ENCODE measurements at regions not wholly inside any gene's neighbourhood (a gene's known extent, or its start where the extent isn't known, plus 50 kb on each side); places are given as distances from the start of the nearest gene placed in this dataset.

DNA sequence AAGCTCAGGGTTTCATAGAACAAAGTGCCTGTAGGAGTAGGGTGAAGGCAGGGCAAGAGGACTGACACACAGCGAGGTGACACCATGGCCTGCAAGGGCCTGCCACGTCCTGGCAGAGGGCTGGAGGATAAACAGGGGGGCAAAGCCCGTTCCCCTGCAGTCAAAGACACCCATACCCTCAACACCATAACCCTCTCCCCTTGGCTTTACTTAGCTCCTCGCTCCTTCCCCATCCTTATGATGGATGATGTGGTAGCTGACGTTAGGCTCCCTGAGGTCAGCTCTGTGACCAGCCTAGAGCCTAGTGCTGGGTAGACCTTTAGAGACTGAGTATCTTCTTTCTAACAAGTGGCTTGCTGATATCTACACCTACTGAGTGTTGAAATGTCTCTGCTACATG is 683.3 kb upstream of the HS6ST1 start:
- Histone ChIP-seq H3K9ac (ENCODE audit: low read length) (no peak overlapping the region), H2AFZ (ENCODE audit: low read depth, low read length, severe bottlenecking) (no peak overlapping the region), H3K79me2 (ENCODE audit: insufficient read depth, low read length) (no peaks in the 10 kb centered on the region), H3K27ac (ENCODE audit: low read depth, low read length) (no peak overlapping the region), H3F3A (ENCODE audit: insufficient read depth) (no peaks in the 10 kb centered on the region), H3K4me2 (ENCODE audit: low read depth, low read length, poor library complexity, severe bottlenecking) (no peak overlapping the region), H4K20me1 (ENCODE audit: low read depth, low read length) (no peaks in the 10 kb centered on the region), H3K4me3 (ENCODE audit: insufficient read depth, low read length, poor library complexity, severe bottlenecking) (no peak overlapping the region), H3K36me3 (ENCODE audit: low read length) (no peaks in the 10 kb centered on the region), H3K27me3 (ENCODE audit: low read length) (no peaks in the 10 kb centered on the region), H3K9me2 (replicated peaks; ENCODE audit: insufficient read depth, low read length) (no peaks in the 10 kb centered on the region), H3K9me3 (ENCODE audit: insufficient read depth, low read length) (no peaks in the 10 kb centered on the region)
- TF ChIP-seq EZH2phosphoT487 (conservative IDR thresholded peaks at IDR 0.05; ENCODE audit: low read length): no peak
- no peak for TF ChIP-seq CTCF (IDR thresholded peaks at IDR 0.05; ENCODE audit: insufficient read depth, low read length, poor library complexity, severe bottlenecking)

DNA sequence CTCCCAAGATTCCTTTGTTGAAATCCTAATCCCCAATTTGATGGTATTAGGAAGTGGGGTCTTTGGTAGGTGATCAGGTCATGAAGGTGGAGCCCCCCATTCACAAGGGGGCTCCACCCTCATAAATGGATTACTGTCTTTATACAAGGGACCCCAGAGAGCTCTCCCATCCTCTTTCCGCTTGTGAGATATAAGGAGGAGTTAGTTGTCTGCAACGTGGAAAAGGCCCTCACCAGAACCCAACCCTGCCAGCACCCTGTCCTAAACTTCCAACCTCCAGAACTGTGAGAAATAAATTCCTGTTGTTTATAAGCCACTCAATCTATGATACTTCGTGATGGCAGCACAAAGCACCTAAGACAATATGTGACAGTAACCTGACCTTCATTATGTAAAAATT is 684.1 kb upstream of the HS6ST1 start:
- Histone ChIP-seq H3F3A (ENCODE audit: insufficient read depth) (no peaks in the 10 kb centered on the region), H3K27ac (ENCODE audit: low read depth, low read length) (no peak overlapping the region), H2AFZ (ENCODE audit: low read depth, low read length, severe bottlenecking) (no peak overlapping the region), H3K36me3 (ENCODE audit: low read length) (no peaks in the 10 kb centered on the region), H4K20me1 (ENCODE audit: low read depth, low read length) (no peaks in the 10 kb centered on the region), H3K9me2 (replicated peaks; ENCODE audit: insufficient read depth, low read length) (no peaks in the 10 kb centered on the region), H3K9me3 (ENCODE audit: insufficient read depth, low read length) (no peaks in the 10 kb centered on the region), H3K9ac (ENCODE audit: low read length) (no peak overlapping the region), H3K79me2 (ENCODE audit: insufficient read depth, low read length) (no peaks in the 10 kb centered on the region), H3K4me3 (ENCODE audit: insufficient read depth, low read length, poor library complexity, severe bottlenecking) (no peak overlapping the region), H3K27me3 (ENCODE audit: low read length) (no peaks in the 10 kb centered on the region), H3K4me2 (ENCODE audit: low read depth, low read length, poor library complexity, severe bottlenecking) (no peak overlapping the region)
- TF ChIP-seq CTCF (IDR thresholded peaks at IDR 0.05; ENCODE audit: insufficient read depth, low read length, poor library complexity, severe bottlenecking): no peak
- no peak for TF ChIP-seq EZH2phosphoT487 (conservative IDR thresholded peaks at IDR 0.05; ENCODE audit: low read length)

GRCh38 chr2:129004485-129004884 is 685.8 kb upstream of the HS6ST1 start:
- no peaks in the 10 kb centered on the region for H3K79me2 ChIP-seq (ENCODE audit: insufficient read depth, low read length)
- no peaks in the 10 kb centered on the region for H3K27me3 ChIP-seq (ENCODE audit: low read length)
- H3K27ac ChIP-seq (ENCODE audit: low read depth, low read length): no peak overlapping the region
- no peaks in the 10 kb centered on the region for H3K36me3 ChIP-seq (ENCODE audit: low read length)
- H3K4me2 ChIP-seq (ENCODE audit: low read depth, low read length, poor library complexity, severe bottlenecking): no peak overlapping the region
- H3K9me2 ChIP-seq (replicated peaks; ENCODE audit: insufficient read depth, low read length): no peaks in the 10 kb centered on the region
- no peak overlapping the region for H2AFZ ChIP-seq (ENCODE audit: low read depth, low read length, severe bottlenecking)
- TF ChIP-seq CTCF (IDR thresholded peaks at IDR 0.05; ENCODE audit: insufficient read depth, low read length, poor library complexity, severe bottlenecking): no peak
- no peak for TF ChIP-seq EZH2phosphoT487 (conservative IDR thresholded peaks at IDR 0.05; ENCODE audit: low read length)
- no peaks in the 10 kb centered on the region for H3F3A ChIP-seq (ENCODE audit: insufficient read depth)
- H4K20me1 ChIP-seq (ENCODE audit: low read depth, low read length): no peaks in the 10 kb centered on the region
- no peak overlapping the region for H3K4me3 ChIP-seq (ENCODE audit: insufficient read depth, low read length, poor library complexity, severe bottlenecking)
- no peaks in the 10 kb centered on the region for H3K9me3 ChIP-seq (ENCODE audit: insufficient read depth, low read length)
- no peak overlapping the region for H3K9ac ChIP-seq (ENCODE audit: low read length)
